ENCODE measurements at regions not wholly inside any gene's neighbourhood (a gene's known extent, or its start where the extent isn't known, plus 50 kb on each side); places are given as distances from the start of the nearest gene placed in this dataset.

DNA sequence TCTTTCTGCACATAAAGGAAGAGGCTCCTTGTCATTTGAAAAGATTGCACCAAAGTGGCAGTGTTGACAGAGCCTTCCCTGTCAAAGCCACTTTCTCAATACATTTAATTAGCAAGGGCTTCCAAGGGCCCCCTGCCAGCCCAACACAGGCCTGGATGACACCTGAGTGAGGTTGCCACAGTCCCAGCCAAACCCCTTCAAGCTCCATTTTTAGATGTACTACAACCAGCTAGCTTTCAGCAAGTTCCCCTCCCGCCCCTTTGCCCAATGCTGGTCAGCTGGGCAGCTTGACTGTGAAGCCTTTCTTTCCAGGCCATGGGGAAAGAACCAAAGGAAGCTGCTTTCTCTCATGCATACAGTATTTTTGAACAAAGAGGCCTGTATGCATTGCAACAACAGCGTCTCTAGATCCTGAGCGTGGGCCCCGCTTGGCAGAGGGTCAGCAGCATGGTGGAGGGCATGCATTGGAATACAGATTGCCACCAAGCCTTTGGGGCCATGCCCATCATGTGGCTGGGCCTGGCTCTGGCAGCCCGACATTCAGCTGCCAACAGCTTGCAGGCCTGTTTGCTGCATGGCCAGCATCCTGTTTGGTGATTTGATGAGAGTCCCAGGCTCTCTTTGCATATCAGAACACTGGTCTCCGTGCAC, 261.1 kb upstream of the GATB start:
- DNase-seq (ENCODE audit: low spot score), result no peak

GRCh38 chr4:152020073-152020472, 259.3 kb upstream of the GATB start:
- DNase-seq (ENCODE audit: low spot score), result no peak

DNA sequence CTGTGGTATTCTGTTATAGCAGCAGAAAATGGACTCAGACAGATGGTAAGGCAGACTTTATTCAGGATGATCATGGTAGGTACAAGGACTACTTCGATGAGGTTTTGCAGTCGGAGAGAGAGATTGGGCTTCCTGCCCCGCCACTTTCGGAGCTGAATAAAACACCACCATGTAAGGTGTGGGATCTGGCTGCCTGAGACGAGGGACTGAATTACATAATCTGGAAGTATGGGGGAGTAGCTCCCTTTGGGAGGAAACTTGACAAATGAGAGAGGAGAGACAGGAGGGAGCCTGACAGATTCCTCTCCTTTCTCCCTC, 255.5 kb upstream of the GATB start:
- DNase-seq (ENCODE audit: low spot score), result no peak

DNA sequence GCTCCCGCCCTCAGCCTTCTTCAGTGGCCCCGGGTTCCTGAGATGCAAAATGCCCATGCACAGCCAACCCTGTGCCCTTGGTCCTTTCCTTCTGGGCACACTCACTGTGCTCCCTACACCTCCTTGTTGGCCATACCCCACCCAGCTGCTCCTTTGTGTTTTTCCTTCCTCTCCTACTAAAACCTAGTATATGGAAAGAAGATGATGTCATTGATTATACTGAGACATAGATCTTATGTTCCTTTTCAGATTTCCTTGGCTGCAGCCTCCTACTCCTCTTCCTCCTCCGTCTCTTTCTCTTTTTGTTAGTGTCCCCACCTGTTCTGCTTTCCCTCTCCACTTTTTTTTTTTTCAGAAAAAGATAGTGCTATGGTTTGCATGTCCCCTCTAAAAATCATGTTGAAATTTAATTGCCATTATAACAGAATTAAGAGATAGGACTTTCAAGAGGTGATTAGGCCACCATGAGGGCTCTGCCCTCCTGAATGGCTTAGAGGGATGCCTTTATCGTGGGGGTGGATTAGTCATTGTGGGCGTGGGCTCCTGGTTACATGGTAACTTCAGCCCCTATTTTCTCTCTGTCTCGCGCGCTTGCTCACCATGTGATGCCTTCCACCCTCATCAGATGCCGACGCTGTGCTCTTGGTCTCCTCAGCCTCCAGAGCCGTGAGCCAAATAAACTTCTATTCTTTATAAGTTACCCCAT, 254.9 kb upstream of the GATB start:
- DNase-seq (ENCODE audit: low spot score), result no peak

DNA sequence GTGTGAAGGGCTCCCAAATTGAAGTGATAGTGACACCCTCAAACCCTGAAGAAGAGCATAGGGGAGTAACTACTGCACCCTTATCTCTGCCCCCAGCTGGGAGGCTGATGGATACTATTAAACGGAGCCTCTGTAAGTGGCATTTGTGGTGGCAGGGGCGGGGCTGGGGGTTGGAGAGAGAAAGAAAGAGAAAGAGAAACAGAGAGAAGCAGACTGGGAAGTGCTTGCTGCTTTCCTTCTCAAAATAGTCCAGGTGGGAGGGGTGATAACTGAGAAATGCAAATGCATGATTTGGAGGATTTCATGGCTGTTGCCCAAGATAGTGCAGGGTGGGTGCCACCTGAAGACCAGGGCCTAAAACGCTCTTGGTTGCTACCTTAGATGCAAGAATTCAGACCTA, 253.5 kb upstream of the GATB start:
- DNase-seq (ENCODE audit: low spot score), result peak; percentile 40

- no peak for DNase-seq (ENCODE audit: low spot score)
Measured at GRCh38 chr4:152011469-152011868, 250.7 kb upstream of the GATB start.

GRCh38 chr4:152010710-152011079, 249.9 kb upstream of the GATB start:
- peak; percentile 18 for DNase-seq (ENCODE audit: low spot score)

DNA sequence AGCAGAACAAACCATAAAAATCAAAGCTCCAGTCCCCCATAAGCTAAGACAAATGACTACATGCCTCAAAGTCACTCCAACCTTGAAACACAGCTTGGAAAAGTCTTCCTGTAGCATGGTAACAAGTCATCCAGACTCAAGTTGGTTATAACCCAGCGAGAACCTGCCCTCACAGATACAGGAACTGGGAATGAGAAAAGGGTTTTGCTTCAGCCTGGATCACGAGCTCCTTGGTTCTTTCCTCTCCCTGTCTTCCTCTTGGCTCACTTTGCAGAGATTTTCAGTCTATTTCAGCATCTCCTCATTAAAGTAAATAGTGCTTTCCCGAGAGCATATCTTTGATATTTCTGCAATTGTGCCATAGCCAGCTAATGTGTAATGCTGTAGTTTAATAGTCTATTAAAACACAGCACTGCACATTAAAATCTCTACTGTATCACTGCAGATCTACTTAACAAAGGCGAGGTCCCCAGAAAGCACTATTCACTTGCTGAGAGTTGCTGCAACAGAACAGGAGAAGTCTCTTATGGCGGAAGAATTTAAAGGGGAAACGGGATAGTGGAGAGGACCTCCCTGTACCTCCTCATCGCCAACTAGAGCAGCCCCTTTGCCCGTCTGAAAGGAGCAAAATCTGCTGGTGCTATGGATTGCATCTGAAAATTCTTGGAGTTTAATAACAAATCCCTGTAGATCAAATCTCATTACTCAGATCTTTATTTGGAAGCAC, 249.3 kb upstream of the GATB start:
- no peak for DNase-seq (ENCODE audit: low spot score)

GRCh38 chr4:152009031-152009670, 248.3 kb upstream of the GATB start:
- no peak for DNase-seq (ENCODE audit: low spot score)

GRCh38 chr4:152007111-152007510, 246.3 kb upstream of the GATB start:
- DNase-seq (ENCODE audit: low spot score), result no peak

- no peak for DNase-seq (ENCODE audit: low spot score)
Measured at GRCh38 chr4:152004801-152005200, 244.0 kb upstream of the GATB start.

DNA sequence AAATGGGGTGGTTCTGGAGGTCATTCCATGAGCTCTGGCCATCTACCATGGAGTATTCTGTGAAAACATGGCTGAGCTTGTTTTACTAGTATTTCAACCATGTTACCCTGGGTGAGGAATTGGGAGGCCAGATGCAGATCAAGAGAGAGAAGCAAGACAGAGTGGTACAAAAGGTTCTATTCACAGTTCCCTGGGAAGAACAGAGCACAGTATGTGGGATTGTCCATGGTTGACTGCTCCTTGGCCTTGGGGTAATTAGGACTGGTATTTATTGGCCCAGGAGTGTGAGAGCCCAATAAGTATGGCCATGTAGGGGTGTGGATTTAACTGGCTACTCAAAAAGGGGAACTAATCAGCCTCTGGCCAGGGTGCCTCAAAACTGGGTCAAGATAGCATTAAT, 239.7 kb upstream of the GATB start:
- DNase-seq (ENCODE audit: low spot score), result no peak

DNA sequence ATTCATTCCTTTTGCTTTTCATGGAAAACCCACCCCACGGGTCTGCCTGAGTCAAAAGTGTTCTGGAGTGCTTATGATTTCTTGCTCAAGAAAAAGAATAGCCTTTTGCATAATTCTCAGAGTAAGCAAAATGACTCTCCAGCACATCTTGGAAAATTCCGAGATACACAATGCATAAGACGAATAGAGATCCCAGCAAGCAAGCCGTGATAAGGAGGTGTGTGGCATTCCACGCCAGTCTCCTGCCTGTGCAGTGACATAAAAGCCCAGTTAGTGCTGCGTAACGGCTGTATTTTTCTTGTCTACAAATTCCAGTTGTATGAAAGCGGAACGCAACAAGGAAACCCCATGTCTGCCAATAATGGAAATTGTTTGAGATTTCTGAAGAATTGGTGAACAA, 237.9 kb upstream of the GATB start:
- DNase-seq (ENCODE audit: low spot score), result no peak

GRCh38 chr4:151997461-151997860, 236.7 kb upstream of the GATB start:
- no peak for DNase-seq (ENCODE audit: low spot score)

GRCh38 chr4:151994429-151994828, 233.6 kb upstream of the GATB start:
- no peak for DNase-seq (ENCODE audit: low spot score)

GRCh38 chr4:151993521-151993920, 232.7 kb upstream of the GATB start:
- DNase-seq (ENCODE audit: low spot score), result no peak

DNA sequence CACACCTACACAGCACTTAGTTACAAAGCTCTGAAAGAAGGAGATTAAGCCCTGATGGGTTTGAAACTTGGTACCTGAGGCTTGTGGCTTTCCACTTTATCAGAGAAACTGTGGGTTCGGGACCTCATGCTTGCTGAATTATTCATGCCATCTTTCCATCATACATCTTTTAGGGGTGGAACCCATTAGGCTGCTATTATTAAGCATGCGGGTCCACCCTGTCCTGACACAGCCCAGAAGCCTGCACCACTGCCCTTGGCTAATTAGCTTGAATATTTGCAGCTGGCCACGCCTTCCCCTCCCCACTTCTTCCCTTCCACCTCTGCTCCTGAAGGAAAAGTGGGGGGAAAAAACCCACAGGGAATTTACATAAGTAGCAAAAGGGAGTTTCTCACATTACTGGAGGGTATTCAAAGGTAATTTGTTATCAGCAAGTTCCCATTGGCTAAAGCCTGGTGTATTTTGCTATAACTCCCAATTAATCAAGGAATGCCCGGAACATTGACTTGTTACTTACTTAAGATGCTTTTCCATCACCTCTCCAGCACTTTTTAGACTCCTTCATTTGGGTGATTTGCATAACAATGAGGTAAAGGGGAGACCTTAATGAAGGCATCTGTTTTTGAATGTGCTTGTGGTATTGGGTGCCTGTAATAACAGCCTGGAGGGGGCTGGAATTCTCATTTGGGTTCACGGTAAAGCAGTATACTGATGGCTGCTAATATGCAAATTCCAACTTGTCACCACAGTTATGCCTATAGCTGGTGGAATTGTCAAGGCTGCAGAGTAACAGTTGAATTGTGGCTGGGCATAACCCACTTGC, 231.7 kb upstream of the GATB start:
- no peak for DNase-seq (ENCODE audit: low spot score)

DNA sequence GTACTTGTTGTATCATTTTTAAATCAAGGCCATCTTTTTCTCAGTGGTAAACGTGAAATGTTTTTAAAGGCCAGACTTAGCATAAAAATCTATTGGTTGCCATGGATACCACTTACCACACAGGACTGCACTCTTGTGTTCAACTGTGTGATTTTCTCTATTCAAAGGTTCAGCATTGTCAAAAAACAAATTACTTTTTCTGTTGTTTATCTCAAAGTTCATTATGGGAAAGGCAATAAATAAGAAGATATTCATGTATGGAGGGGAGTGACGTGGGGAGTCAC, 231.0 kb upstream of the GATB start:
- no peak for DNase-seq (ENCODE audit: low spot score)

DNA sequence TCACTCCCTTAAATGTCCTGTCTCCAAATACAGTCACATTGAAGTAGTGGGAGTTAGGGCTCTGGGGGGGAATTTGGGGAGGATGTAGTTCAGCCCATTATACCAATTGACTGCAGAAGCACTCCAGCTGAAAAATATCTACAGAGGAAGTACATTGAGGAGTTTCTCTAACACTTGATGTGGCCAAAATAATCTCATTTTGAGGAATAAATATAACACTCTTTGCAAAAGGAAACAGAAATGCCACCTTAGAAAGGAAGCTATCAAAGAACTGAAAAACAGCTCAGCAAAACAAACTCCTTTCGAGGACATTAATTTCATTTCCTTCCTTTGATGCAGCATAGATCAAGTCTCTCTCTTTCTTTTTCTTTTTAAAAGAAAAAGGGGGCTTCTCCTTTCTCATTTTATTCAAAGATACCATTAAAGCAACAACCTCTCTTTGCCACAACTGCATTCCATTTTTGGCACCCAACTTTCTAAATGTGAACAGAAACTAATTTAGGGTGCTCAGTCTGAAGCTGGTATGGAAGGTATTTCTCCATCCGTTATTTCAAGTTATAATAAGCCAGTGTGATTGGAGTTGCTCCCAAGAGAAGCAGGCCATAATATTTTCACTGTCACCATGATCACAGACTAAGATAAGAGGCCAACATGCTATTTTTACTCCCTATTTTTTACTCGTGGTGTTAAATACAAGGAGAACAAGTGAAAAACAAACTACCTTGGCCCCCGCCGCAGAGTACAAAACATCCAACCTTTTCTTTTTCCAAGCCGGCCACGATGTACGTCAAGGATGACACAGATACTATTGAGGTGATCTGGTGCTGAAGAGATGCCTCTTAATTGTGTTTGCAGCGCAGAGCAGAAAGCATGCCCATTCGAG, 230.4 kb upstream of the GATB start:
- DNase-seq (ENCODE audit: low spot score), result no peak

GRCh38 chr4:151990201-151990600, 229.4 kb upstream of the GATB start:
- DNase-seq (ENCODE audit: low spot score), result no peak

- no peak for DNase-seq (ENCODE audit: low spot score)
Measured at GRCh38 chr4:151988591-151988990, 227.8 kb upstream of the GATB start.

Measured in CD4-positive, alpha-beta T cell treated with Interleukin-2 at 100 ng/mL for 4 hours (primary cell).